Activated effector memory CD4-positive, alpha-beta T cell treated with anti-CD3 and anti-CD28 coated beads, Interleukin-2, amount 50 U/mL, for 16 hours (primary cell): ENCODE measurements at regions not wholly inside any gene's neighbourhood (a gene's known extent, or its start where the extent isn't known, plus 50 kb on each side); places are given as distances from the start of the nearest gene placed in this dataset.
A peak's percentile ranks its signal among the peaks of the same experiment; 100 is the strongest.
"Not testable (repeated sequence)": the region's sequence is repeated elsewhere in the genome, so short reads cannot be mapped to it uniquely, and the experiment has no call there.

Experiments used
- DNase-seq: peaks from one replicate; pipeline ENCODE4 v3.0.0-alpha.2; 2020

GRCh38 chr15:70602834-70603560 is 160.4 kb downstream of the UACA start:
- DNase-seq: no peak

GRCh38 chr15:70602281-70602680 is 161.1 kb downstream of the UACA start:
- DNase-seq: no peak

GRCh38 chr15:70597945-70598344 is 165.4 kb downstream of the UACA start:
- no peak for DNase-seq

- DNase-seq: no peak
These were observed 166.2 kb downstream of the UACA start for GRCh38 chr15:70597056-70597603.

DNA sequence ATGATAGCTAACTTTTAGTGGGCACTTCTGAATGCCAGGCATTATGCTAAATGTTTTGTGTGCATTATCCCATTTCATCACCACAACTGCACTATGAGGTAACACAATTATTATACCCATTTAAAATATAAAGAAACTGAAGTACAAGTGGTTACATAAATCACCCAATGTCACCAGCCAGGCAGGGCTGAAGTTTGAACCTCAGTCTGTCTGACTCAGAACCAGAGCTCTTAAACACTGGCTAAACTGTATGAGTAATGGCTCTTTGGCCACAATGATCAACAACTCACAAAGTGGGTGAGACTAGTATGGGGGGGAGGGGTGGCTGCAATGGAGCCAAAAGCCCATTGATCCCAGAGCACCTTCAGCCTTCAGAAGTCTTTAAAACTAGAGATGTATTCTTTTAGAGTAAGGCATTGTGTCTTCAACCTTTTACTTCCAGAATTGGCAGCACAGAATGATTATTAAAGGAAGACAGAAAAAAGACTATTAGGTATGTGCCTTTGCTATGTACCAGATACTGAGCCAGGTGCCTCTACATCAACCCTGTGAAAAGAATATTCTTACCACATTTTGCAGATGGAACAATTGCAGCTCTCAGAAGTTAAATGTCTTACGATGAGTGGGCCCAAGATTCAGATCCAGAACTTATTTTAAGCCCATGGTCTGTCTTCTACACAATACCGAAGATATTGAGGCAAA is 166.9 kb downstream of the UACA start:
- no peak for DNase-seq

DNA sequence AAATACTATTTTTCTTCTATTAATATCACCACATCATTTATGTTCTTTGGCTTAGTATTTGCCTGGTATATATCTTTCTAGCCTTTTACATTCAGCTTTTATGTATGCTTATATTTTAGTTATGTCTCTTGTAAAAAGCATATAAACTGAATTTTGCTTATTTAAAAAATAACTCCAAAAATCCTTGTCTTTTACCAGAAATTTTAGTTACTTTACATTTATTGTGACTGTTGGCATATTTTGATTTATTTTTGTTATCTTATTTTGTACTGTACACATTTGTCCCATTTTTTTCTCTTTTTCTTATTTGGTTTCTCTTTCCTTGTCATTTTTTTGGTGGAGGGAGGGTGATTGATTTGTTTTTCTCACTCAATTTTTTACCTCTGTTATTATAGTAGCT is 169.6 kb downstream of the UACA start:
- no peak for DNase-seq

DNA sequence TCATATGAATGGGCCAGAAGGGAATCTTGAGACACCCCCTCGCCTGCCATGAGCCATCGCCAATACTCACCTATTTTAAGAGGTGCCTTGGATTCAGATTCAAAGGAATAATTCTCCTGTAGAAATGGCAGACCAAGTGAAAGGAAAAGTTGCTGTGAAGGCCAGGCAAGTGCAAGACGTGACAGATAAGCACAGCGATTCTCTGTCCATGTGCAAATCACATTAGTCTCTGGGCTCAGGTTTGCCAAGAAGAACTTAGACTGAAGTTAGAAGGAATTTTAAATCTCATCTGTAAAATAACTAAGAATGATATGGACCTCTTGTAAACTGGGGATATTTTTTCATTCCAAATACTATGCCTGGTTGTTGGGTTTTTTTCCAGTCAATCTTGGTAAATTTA is 173.6 kb downstream of the UACA start:
- no peak for DNase-seq

GRCh38 chr15:70589221-70589620 is 174.1 kb downstream of the UACA start:
- no peak for DNase-seq

DNA sequence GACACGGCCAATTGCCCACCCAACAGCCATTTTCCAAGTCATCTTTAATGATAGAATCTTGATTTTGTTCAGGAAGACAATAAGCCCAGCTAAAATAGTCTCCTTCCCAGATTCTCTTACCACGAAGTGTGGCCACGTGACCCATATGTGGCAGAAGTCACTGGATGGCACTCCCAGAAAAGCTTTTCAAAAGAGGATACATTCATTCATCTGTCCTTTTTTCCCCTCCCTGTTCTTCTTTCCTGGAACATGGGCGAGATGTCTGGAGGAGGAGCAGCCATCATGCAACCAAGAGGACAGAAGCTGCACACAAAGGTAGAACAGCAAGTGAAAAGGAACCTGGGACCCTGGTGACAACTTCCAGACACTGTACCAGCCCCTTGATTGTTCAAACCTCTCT is 174.7 kb downstream of the UACA start:
- DNase-seq: no peak

DNA sequence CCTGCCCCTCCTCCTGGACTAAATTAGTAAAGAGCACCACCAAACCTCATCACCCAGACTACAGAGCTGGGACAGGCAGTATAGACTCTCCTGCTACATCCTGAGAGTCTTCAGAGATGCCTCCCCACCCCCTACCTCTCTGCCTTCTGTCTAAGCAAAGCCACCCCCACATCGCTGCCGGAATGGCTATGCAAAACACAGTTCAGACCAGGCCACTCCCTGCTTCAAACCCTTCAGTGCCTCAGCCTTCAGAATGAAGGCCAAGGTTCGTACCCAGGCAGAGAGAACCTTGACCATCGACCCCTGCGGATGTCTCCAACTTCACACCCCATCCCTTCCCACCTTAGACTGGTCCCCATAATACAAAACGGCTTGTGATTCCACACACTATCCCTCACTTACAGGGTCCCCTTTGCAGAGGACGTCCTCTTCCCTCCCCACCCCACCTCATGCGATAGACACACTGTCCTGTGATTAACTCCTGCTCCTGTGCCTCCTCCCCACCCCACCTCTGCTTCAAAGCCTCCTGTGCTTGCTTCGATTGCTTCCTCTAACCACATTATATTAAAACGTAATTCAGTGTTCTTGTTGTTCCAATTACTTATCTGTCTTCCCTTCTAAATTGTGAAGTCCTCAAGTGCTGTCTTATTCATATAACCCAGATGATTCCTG is 175.3 kb downstream of the UACA start:
- no peak for DNase-seq

- DNase-seq: not testable (repeated sequence)
These were observed 176.2 kb downstream of the UACA start for GRCh38 chr15:70587012-70587634.

DNA sequence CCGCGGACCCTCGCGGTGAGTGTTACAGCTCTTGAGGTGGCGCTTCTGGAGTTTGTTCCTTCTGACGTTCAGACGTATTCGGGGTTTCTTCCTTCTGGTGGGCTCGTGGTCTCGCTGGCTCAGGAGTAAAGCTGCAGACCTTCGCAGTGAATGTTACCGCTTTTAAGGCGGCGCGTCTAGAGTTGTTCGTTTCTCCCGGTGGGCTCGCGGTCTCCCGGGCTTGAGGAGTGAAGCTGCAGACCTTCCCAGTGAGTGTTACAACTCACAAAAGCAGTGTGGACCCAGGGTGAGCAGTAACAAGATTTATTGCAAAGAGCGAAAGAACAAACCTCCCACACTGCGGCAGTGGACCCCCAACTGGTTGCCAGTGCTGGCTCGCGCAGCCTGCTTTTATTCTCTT is 177.1 kb downstream of the UACA start:
- no peak for DNase-seq

GRCh38 chr15:70585707-70586034 is 177.7 kb downstream of the UACA start:
- DNase-seq: no peak

DNA sequence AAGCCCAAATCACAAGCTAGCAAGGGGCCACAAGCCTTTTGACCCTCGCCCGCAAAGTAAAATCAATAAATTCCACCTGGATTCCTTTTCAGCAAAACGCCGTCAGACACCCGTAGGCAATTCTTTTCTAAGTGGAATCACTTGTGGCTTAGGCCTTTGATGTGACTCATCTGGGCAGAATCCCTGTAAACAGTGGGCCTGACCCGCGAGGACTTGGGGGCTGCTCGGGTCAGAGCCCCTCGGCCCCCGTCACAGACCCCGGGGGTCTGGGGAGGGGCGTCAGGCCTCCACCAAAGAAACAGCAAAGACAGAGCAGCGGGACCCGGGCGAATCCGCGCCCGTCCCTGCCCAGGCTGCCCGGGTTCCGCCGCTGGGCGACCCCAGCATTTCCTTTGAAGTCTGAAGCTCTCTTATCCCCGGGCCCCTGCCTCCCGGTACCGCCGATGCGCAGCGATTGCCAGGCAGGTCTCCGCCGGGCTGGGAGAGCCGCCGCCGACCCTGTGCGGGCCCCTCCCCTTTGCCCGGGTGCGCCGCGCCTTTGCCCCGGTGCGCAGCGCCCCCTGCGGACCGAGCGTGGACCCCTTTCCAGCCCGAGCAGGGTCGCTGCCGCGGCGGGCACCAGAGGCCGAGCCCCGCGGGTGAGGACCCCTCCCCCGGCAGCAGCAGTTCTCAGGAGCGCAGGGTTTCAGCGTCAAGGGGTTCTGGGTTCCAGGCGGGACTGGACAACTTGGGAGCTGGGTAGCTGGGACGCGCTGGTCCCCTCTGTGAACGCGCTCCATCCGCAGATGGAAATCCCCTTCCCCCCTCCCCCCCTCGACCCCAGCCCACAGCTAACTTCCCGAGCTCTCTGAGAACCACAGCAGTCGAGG is 178.3 kb downstream of the UACA start:
- DNase-seq: peak; percentile 73

DNA sequence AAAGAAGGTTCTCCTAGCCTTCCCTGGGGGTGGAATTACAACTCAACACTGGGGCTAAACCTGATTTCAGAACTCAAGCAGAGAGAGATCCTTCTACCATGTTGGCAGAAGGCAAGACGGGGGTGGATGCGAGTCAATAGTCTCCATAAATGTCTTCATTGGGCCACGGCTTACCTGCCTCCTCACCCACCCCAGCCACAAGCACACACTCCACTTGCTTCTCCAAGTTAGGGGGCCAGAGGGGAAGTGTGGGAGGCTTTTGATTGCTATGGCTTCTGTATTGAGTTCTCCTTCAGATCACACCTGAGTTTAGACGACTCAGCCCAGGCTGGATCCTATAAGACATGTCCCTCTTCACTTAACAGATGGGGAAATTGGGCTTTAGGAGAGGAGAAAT is 178.9 kb downstream of the UACA start:
- no peak for DNase-seq

- no peak for DNase-seq
These were observed 180.4 kb downstream of the UACA start for GRCh38 chr15:70583006-70583405.

DNA sequence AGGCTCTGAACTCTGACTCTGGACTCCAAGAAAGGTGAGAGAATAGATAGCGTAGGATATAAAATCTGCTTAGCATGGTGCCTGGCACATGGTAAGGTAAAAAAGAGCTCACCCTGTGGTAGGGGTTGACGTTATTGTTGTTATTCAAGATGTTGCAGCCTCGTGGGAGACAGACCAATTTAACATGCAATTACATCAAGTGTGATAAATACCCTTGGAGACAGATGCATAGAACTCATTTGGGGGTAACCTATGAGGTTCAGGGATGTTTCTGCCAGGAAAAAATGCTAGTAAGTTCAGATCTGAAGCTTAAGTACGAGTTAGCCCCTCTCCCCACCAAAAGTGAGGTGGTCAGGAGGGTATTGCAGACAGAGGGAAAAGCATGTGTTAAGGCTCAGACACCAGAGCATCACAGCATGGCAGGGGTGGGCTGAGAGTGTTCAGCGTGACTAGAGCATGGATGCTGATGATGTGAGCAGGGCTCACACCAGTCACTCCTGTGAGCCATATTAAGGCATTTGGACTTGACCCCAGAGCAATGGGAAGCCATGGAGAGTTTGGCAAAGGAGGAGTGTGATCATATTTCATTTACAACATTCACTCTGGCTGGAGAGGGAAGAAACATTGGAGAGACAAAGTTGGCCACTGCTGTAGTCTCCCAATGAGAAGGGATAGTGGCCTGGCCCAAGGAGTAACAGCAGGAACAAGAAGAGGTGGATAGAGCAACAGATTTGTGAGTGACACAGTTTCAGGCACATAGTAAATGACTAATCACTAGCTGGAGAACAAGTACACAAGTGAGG is 181.0 kb downstream of the UACA start:
- no peak for DNase-seq

GRCh38 chr15:70580958-70581357 is 182.4 kb downstream of the UACA start:
- no peak for DNase-seq

DNA sequence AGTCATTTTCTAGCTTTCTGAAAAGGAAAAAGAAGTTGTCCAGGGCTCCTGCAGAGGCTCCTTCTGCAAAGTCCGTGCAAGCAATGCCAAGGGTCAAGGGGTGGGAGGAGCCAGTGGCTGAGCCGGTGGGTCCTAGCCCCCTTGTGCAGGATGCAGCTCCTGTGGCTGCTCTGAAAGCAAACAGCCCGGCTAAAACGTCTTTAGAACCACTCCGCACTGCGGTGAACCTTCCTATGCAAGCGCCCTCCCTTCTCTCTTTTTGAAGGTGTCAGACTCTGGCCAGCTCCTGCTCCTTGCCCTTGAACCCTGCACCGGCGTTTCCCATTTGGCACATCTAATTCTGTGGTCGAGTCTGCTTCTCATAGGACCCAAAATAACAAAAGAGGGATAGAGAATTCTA is 183.1 kb downstream of the UACA start:
- DNase-seq: no peak

- no peak for DNase-seq
These were observed 183.6 kb downstream of the UACA start for GRCh38 chr15:70579766-70580165.

- no peak for DNase-seq
These were observed 185.2 kb downstream of the UACA start for GRCh38 chr15:70578196-70578595.

DNA sequence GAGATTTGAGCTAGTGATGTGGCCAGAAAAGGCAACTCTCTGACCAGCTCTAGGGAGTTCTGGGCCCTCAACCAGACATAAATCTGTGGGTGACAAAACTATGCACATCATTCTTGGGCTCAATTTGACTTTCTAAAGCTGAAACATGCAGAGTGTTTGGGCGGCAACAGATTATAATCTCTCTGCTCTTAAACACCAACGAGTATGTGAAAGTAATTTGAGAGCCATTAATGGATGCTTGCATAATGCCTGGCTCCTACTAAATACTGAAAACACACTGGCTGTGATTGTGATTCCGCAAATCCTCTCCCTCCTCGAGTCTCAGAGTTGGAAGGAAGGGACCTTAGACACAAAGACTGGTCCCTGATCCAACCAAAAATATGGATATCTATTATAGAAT is 186.7 kb downstream of the UACA start:
- no peak for DNase-seq
